ENCODE measurements at regions not wholly inside any gene's neighbourhood (a gene's known extent, or its start where the extent isn't known, plus 50 kb on each side); places are given as distances from the start of the nearest gene placed in this dataset.

DNA sequence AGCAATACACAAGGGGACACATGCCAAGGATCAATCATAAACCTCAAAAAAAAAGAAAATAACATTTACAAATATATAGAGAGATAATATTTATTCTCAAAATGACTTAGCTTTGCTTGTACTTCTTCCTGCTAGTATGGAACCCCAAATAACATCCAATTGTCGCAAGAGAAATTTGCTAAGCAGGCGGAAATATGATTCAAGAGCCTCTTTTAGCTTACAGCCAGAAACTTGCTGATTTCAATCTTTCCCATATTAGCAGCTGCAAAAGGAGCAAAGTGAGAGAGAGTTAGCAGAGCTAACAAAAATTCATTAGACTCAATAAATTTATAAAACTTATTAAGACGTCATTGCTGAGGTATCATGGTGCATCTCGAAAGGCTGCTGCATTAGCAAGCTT, 294.9 kb downstream of the FSIP2 start:
- Histone ChIP-seq H3K9ac (ENCODE audit: low read length) (no peak overlapping the region), H4K20me1 (ENCODE audit: low read length) (no peaks in the 10 kb centered on the region), H3F3A (ENCODE audit: low read length, unreplicated experiment) (no peaks in the 10 kb centered on the region), H3K9me2 (replicated peaks; ENCODE audit: low read length) (no peaks in the 10 kb centered on the region), H3K79me2 (ENCODE audit: low read length) (no peaks in the 10 kb centered on the region), H3K27me3 (ENCODE audit: low read length) (no peaks in the 10 kb centered on the region), H3K4me3 (ENCODE audit: low read length) (no peak overlapping the region), H3K4me2 (ENCODE audit: low read length) (no peak overlapping the region), H3K4me1 (ENCODE audit: insufficient read depth, low read length) (no peaks in the 10 kb centered on the region), H3K9me3 (ENCODE audit: low read length) (no peaks in the 10 kb centered on the region), H3K27ac (ENCODE audit: low read length) (no peak overlapping the region), H2AFZ (ENCODE audit: low read length) (no peak overlapping the region), H3K36me3 (ENCODE audit: low read depth, low read length) (no peaks in the 10 kb centered on the region)
- DNase-seq (no peak), ATAC-seq (no peak)
- intact Hi-C loops (cut with micrococcal nuclease): no loop called here
- POLR2A ChIA-PET (ENCODE audit: unreplicated experiment): no interaction called here
- TF ChIP-seq EZH2phosphoT487 (IDR thresholded peaks at IDR 0.05; ENCODE audit: borderline replicate concordance, low read length): no peak
- no peak for TF ChIP-seq CTCF (conservative IDR thresholded peaks at IDR 0.05; ENCODE audit: low read depth, low read length)
- no peak for TF ChIP-seq EZH2 (IDR thresholded peaks at IDR 0.05; ENCODE audit: low read length, unreplicated experiment)
- CTCF ChIA-PET: no interaction called here
- no TSS peak for BruUV-seq (replicated peaks)

GRCh38 chr2:186036862-186037449, 298.4 kb downstream of the FSIP2 start:
- Histone ChIP-seq H2AFZ (ENCODE audit: low read length) (no peak overlapping the region), H3K9ac (ENCODE audit: low read length) (no peak overlapping the region), H3K4me2 (ENCODE audit: low read length) (no peak overlapping the region), H3K4me3 (ENCODE audit: low read length) (no peak overlapping the region), H3K27me3 (ENCODE audit: low read length) (no peaks in the 10 kb centered on the region), H3K9me3 (ENCODE audit: low read length) (no peaks in the 10 kb centered on the region), H4K20me1 (ENCODE audit: low read length) (no peaks in the 10 kb centered on the region), H3K4me1 (ENCODE audit: insufficient read depth, low read length) (no peaks in the 10 kb centered on the region), H3K9me2 (replicated peaks; ENCODE audit: low read length) (no peaks in the 10 kb centered on the region), H3F3A (ENCODE audit: low read length, unreplicated experiment) (no peaks in the 10 kb centered on the region), H3K79me2 (ENCODE audit: low read length) (no peaks in the 10 kb centered on the region), H3K36me3 (ENCODE audit: low read depth, low read length) (no peaks in the 10 kb centered on the region), H3K27ac (ENCODE audit: low read length) (no peak overlapping the region)
- intact Hi-C loops (cut with micrococcal nuclease): no loop called here
- no TSS peak for BruUV-seq (replicated peaks)
- no peak for TF ChIP-seq EZH2 (IDR thresholded peaks at IDR 0.05; ENCODE audit: low read length, unreplicated experiment)
- no peak for ATAC-seq
- CTCF ChIA-PET: no interaction called here
- POLR2A ChIA-PET (ENCODE audit: unreplicated experiment): no interaction called here
- no peak for DNase-seq

GRCh38 chr2:186042207-186043028, 303.8 kb downstream of the FSIP2 start:
- no peak for DNase-seq
- no peak for ATAC-seq
- Histone ChIP-seq H3K9me2 (replicated peaks; ENCODE audit: low read length) (no peaks in the 10 kb centered on the region), H3F3A (ENCODE audit: low read length, unreplicated experiment) (no peaks in the 10 kb centered on the region), H2AFZ (ENCODE audit: low read length) (no peak overlapping the region), H3K9me3 (ENCODE audit: low read length) (no peaks in the 10 kb centered on the region), H3K27ac (ENCODE audit: low read length) (no peak overlapping the region), H3K79me2 (ENCODE audit: low read length) (no peaks in the 10 kb centered on the region), H3K27me3 (ENCODE audit: low read length) (no peaks in the 10 kb centered on the region), H3K36me3 (ENCODE audit: low read depth, low read length) (no peaks in the 10 kb centered on the region), H3K9ac (ENCODE audit: low read length) (no peak overlapping the region), H3K4me3 (ENCODE audit: low read length) (no peak overlapping the region), H4K20me1 (ENCODE audit: low read length) (no peaks in the 10 kb centered on the region), H3K4me1 (ENCODE audit: insufficient read depth, low read length) (no peaks in the 10 kb centered on the region), H3K4me2 (ENCODE audit: low read length) (no peak overlapping the region)
- TF ChIP-seq EZH2phosphoT487 (IDR thresholded peaks at IDR 0.05; ENCODE audit: borderline replicate concordance, low read length) (no peak), EZH2 (IDR thresholded peaks at IDR 0.05; ENCODE audit: low read length, unreplicated experiment) (no peak), CTCF (conservative IDR thresholded peaks at IDR 0.05; ENCODE audit: low read depth, low read length) (no peak)
- ChIA-PET CTCF (no interaction called here), POLR2A (ENCODE audit: unreplicated experiment) (no interaction called here)
- no TSS peak for BruUV-seq (replicated peaks)
- intact Hi-C loops (cut with micrococcal nuclease): no loop called here

Measured in PC-3 (cell line).